Memory B cell (primary cell): ENCODE measurements at regions not wholly inside any gene's neighbourhood (a gene's known extent, or its start where the extent isn't known, plus 50 kb on each side); places are given as distances from the start of the nearest gene placed in this dataset.
"Not testable (repeated sequence)": the region's sequence is repeated elsewhere in the genome, so short reads cannot be mapped to it uniquely, and the experiment has no call there.

ENCODE experiments used
- ATAC-seq: fragments of 150-1000 bp; cut with Tn5 transposase; 2 replicates; pipeline ENCODE4 v1.10.0; 2021; ENCODE audit warnings: low read depth, mild to moderate bottlenecking, moderate library complexity
- DNase-seq, 2 donors: peaks; one replicate each; pipeline ENCODE4 v3.0.0; 2022; ENCODE audit warnings: low spot score in 2 of 2
- H3K27ac Mint-ChIP-seq: one replicate; pipeline ENCODE4 v1.8.0; 2022; ENCODE audit warnings: mild to moderate bottlenecking, moderate library complexity, mixed read lengths
- H3K27me3 Mint-ChIP-seq: one replicate; pipeline ENCODE4 v1.8.0; 2022; ENCODE audit warnings: mixed read lengths
- H3K36me3 Mint-ChIP-seq: one replicate; pipeline ENCODE4 v1.8.0; 2022; ENCODE audit warnings: mild to moderate bottlenecking, mixed read lengths
- H3K4me1 Mint-ChIP-seq: one replicate; pipeline ENCODE4 v1.8.0; 2022; ENCODE audit warnings: mixed read lengths
- H3K4me3 Mint-ChIP-seq: one replicate; pipeline ENCODE4 v1.8.0; 2022; ENCODE audit warnings: mild to moderate bottlenecking, moderate library complexity, mixed read lengths
- H3K9me3 Mint-ChIP-seq: one replicate; pipeline ENCODE4 v1.8.0; 2022; ENCODE audit warnings: mixed read lengths

DNA sequence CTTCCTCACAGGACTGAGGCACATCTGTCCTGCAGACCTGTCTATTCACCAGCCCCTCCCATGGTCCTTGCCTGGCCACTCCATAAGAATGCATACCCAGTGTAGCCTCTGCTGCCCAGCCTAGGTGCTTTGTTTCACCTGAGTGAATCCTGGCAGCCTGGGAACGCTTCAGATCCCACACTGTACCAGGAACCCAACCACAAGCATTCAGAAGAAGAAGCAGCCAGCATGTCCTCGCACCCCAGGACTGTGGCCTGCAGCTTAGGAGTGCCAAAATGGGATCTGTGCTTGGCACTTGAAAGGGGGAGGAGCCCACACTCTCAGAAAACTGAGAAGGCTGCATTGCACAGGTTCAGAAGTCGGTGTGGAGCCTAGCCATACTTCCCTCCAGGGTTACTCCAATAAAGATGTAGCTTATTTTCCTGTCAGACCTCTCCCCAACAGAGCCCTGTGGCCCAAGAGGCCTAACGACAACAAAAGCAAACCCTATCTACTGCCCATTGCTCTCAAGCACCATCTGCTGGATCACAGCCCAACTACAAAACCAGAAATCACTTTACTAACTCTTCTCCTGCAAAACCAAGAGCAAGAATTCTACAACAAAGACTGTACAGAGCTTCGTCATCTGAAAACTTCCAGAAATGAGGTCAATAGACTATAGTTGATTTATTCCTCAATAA is 923.1 kb upstream of the NEGR1 start:
- H3K36me3 Mint-ChIP-seq: no peaks in the 10 kb centered on the region
- peaks cover 5% of the 10 kb centered on the region for H3K9me3 Mint-ChIP-seq
- H3K4me3 Mint-ChIP-seq: no peak overlapping the region
- H3K4me1 Mint-ChIP-seq: no peaks in the 10 kb centered on the region
- no peak overlapping the region for H3K27ac Mint-ChIP-seq
- DNase-seq (no peak), ATAC-seq (no peak)
- no peaks in the 10 kb centered on the region for H3K27me3 Mint-ChIP-seq

DNA sequence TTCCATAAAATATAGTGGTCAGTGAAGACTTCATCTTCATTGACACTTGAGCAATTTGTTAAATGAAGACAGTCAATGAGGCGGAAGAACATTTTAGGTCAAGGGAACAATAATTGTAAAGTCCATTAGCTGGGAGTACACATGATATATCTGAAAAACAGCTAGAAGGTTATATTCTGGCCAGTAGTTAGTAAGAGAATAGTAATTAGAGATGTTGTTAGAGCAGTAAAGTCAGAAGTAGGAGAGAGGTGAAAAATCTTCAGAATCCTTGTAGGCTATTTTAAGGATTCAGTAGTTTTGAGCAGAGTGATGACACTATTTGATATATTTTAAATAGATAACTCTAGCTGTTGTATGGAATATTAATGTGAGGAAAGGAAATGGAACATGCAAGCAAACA is 915.6 kb upstream of the NEGR1 start:
- ATAC-seq (no peak), DNase-seq (no peak)
- H3K27ac Mint-ChIP-seq: no peak overlapping the region
- H3K36me3 Mint-ChIP-seq: no peaks in the 10 kb centered on the region
- no peaks in the 10 kb centered on the region for H3K27me3 Mint-ChIP-seq
- no peaks in the 10 kb centered on the region for H3K9me3 Mint-ChIP-seq
- no peaks in the 10 kb centered on the region for H3K4me1 Mint-ChIP-seq
- no peak overlapping the region for H3K4me3 Mint-ChIP-seq

DNA sequence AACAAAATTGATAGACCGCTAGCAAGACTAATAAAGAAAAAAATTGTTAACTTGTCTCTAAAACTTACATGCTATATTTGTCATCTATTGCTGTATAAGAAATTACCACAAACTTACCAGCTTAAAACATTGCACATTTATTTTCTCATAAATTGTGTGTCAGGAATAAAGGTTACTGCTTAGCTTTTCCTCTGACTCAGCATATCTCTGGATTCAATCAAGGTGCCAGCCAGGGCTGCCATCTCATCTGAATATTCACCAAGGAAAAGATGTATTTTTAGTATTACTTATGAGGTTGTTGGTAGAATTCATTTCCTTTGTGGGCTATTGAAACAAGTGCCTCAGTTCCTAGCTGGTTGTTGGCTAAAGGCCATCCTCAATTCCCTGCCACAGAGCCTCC is 912.6 kb upstream of the NEGR1 start:
- Mint-ChIP-seq H3K36me3 (no peaks in the 10 kb centered on the region), H3K4me3 (no peak overlapping the region), H3K27me3 (no peaks in the 10 kb centered on the region), H3K27ac (no peak overlapping the region), H3K4me1 (no peaks in the 10 kb centered on the region), H3K9me3 (no peaks in the 10 kb centered on the region)
- no peak for DNase-seq
- no peak for ATAC-seq

DNA sequence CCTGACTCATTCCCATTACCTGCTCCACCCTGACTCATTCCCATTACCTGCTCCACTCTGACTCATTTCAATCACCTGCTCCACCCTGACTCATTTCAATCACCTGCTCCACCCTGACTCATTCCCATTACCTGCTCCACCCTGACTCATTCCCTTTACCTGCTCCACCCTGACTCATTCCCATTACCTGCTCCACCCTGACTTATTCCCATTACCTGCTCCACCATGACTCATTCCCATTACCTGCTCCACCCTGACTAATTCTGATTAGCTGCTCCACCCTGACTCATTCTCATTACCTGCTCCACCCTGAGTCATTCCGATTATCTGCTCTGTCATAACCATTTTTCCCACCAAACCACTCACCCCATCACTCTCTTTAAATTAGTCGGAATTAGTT is 901.2 kb upstream of the NEGR1 start:
- not testable (repeated sequence) for H3K4me3 Mint-ChIP-seq, H3K36me3 Mint-ChIP-seq, H3K4me1 Mint-ChIP-seq, DNase-seq, ATAC-seq, H3K27me3 Mint-ChIP-seq, H3K9me3 Mint-ChIP-seq, H3K27ac Mint-ChIP-seq

DNA sequence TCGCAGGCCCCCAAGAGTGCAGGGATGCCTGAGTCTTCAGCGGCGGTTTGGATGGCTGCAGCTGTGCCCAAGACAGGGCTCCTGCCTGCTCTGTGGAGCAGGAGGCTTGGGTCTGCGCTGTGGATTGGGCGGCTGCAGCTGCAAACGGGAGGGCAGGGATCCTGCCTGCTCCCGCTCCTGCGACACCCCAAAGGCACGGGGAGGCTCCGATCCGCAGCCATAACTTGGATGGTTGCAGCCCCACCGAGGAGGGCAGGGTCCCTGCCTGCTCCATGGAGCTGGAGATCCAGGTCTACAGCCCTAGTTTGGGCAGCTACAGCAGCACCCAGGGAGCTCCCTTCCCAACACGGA is 898.8 kb upstream of the NEGR1 start:
- Mint-ChIP-seq H3K4me1 (no peaks in the 10 kb centered on the region), H3K27me3 (no peaks in the 10 kb centered on the region), H3K27ac (no peak overlapping the region), H3K36me3 (no peaks in the 10 kb centered on the region), H3K4me3 (no peak overlapping the region), H3K9me3 (peaks cover 5% of the 10 kb centered on the region)
- DNase-seq (no peak), ATAC-seq (no peak)

DNA sequence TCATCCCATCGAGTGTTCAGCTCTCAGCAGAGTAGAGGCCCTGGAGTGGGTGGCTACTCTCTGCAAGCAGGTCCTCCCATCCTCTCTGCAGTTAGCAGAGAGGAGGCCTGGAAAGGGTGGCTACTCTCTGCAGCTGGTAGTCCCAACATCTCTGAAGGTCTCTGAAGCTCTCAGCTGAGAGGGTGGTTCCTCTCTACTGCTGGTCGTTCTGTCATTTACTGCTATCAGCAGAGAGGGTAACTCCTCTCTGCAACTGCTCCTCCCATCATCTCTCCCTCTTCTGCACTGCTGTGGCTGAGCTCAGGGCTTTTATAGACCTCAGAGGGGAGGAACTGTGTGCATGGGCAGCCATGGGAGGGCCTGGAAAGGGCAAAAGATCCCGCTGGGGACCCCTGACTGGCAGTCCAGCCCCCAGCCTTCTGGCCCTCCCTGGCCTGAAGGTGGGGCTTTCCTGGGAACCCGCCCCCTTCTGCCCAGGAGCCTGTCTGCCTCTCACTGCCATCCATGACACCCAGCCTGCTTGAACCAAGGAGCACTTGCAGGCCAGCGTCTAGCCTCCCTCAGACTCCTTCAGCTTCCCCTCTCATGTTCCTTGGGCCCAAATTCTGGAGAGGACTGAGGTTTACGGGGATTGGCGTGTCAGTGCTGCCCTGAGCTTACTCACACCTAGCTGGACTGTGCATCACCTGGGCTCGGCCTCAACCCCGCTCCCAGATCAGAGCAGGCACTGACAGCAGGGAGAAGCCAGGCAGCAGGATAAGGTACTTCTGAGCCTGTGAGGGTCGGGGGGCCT is 898.3 kb upstream of the NEGR1 start:
- H3K4me1 Mint-ChIP-seq: no peaks in the 10 kb centered on the region
- DNase-seq (no peak), ATAC-seq (no peak)
- H3K27ac Mint-ChIP-seq: no peak overlapping the region
- no peaks in the 10 kb centered on the region for H3K27me3 Mint-ChIP-seq
- peaks cover 5% of the 10 kb centered on the region for H3K9me3 Mint-ChIP-seq
- H3K4me3 Mint-ChIP-seq: no peak overlapping the region
- no peaks in the 10 kb centered on the region for H3K36me3 Mint-ChIP-seq

DNA sequence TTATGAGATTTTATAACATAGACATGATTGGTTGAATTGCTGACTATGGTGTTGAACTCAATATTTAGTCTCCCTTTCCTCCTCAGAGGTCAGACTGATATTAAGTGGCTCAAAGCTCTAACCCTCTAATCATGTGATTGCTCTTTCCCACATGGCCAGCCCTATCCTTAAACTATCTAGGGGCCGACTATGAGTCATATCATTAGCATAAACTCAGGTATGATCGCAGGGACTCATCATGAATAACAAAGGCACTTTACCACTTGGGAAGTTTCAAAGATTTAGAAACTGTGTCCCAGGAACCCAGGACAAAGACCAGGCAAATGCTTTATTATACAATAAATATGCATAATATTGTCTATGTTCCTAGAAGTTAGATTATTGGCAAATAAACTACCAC is 894.6 kb upstream of the NEGR1 start:
- no peak for ATAC-seq
- no peaks in the 10 kb centered on the region for H3K36me3 Mint-ChIP-seq
- no peak for DNase-seq
- H3K4me1 Mint-ChIP-seq: no peaks in the 10 kb centered on the region
- no peak overlapping the region for H3K27ac Mint-ChIP-seq
- no peak overlapping the region for H3K4me3 Mint-ChIP-seq
- no peaks in the 10 kb centered on the region for H3K27me3 Mint-ChIP-seq
- H3K9me3 Mint-ChIP-seq: no peaks in the 10 kb centered on the region

DNA sequence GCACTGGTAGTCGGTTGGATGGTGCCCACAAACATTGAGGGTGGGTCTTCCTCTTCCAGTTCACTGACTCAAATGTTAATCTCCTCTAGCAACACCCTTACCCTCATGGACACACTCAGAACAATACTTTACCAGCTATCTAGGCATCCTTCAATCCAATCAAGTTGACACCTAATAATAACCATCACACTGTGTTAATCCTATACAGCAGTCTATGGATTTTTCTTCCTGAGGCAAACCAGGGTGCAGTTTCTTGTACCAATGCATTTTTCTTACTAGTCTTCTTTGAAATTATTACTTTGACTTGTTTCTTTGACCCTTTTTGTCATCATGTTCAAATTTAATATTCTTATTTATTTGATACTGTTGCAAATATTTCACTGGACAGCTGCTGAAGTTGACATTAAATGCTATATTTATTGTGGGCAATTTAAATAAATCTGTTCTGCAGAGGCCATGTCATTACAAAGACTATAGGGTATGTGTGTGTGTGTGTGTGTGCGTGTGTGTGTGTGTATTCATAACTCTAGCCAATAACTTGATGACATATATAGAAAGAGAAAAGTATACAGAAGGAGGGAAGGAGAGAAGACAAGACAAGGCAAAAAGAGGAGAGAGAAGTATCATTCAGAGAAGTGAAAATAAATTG is 884.8 kb upstream of the NEGR1 start:
- no peak overlapping the region for H3K27ac Mint-ChIP-seq
- H3K36me3 Mint-ChIP-seq: no peaks in the 10 kb centered on the region
- H3K9me3 Mint-ChIP-seq: no peaks in the 10 kb centered on the region
- ATAC-seq: no peak
- no peaks in the 10 kb centered on the region for H3K4me1 Mint-ChIP-seq
- no peaks in the 10 kb centered on the region for H3K27me3 Mint-ChIP-seq
- DNase-seq: no peak
- no peak overlapping the region for H3K4me3 Mint-ChIP-seq

DNA sequence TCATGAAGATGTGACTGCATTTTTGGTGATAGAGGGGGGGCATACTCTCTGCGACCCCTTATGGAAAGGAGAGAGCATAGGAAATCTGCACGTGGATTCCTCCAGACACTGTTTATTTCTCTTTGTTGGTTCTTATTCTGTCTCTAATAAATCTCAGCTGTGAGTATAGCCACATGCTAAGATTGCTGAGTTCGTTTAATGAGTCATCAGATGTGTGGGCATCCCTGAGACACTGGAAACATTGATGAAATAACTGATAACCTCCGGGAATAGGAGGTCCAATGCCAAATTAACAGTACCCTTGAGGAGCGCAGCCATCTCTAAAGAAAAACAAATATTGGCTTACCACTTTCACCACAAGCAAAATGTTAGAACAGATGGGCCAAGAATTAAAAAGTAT is 880.2 kb upstream of the NEGR1 start:
- H3K36me3 Mint-ChIP-seq: no peaks in the 10 kb centered on the region
- no peak overlapping the region for H3K27ac Mint-ChIP-seq
- no peak overlapping the region for H3K4me3 Mint-ChIP-seq
- no peaks in the 10 kb centered on the region for H3K9me3 Mint-ChIP-seq
- DNase-seq (no peak), ATAC-seq (no peak)
- H3K4me1 Mint-ChIP-seq: no peaks in the 10 kb centered on the region
- H3K27me3 Mint-ChIP-seq: no peaks in the 10 kb centered on the region

DNA sequence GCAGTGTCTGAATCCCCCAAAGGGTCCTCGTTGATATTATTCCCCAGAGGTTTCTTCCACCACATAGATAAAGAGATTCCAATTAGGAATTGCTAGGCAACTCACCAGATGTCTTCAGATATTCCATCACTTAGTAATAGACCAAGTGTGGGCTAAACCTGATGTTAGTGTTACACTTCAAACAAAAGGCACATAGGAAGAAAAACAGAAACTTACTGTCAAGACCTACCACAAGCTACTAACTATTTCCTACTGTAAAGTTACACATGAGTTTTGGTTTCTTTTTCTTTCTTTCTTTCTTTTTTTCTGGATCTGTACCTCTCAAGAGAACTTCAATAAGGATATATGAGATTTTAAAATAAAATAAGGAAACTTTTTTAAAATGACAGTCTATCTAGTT is 879.1 kb upstream of the NEGR1 start:
- ATAC-seq: no peak
- no peaks in the 10 kb centered on the region for H3K36me3 Mint-ChIP-seq

DNA sequence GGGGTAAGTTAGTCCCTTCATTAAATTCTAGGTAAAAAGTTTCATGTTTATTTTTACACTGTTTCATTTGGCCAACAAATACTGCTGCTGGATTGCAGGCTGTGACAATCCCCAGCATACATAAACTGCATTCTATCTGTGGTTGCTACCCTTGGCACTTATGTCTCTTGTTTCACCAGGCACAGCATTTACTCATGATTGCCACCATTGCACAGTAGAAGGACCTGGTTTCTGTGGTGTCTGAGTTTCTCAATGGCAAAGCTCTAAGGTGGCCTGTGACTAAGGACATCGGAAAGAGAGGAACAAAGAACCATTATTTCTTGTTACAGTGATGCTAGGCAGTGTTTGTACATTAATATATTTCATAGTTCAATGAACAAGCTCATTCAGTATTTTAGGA is 878.4 kb upstream of the NEGR1 start:
- Mint-ChIP-seq H3K27ac (no peak overlapping the region), H3K4me1 (no peaks in the 10 kb centered on the region), H3K9me3 (no peaks in the 10 kb centered on the region), H3K36me3 (no peaks in the 10 kb centered on the region), H3K27me3 (no peaks in the 10 kb centered on the region), H3K4me3 (no peak overlapping the region)
- DNase-seq: no peak
- no peak for ATAC-seq

More for the DNA sequence above, 879.1 kb upstream of the NEGR1 start:
- Mint-ChIP-seq H3K27me3 (no peaks in the 10 kb centered on the region), H3K4me3 (no peak overlapping the region), H3K4me1 (no peaks in the 10 kb centered on the region), H3K27ac (no peak overlapping the region), H3K9me3 (no peaks in the 10 kb centered on the region)
- no peak for DNase-seq

DNA sequence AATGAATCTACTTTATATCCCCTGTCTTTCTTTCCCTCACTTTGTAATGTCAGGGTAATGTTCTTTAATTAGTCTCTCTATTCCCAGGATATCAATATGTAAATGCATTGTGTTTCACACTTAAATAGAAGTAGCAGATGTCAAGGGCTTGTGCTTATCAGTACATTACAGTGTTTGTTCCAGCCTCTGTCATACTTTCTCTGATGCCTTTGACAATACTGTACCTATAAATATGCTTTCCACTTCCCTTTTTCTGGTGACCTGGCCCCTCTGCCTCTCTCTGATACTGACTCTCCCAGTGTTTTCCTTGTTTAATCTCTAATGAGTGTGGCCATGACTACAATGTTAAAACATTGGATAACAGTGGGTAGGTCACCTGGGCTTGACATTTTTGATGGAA is 862.0 kb upstream of the NEGR1 start:
- Mint-ChIP-seq H3K27me3 (no peaks in the 10 kb centered on the region), H3K9me3 (peaks cover 3% of the 10 kb centered on the region), H3K4me1 (no peaks in the 10 kb centered on the region), H3K27ac (no peak overlapping the region), H3K36me3 (no peaks in the 10 kb centered on the region), H3K4me3 (no peak overlapping the region)
- ATAC-seq (no peak), DNase-seq (no peak)

DNA sequence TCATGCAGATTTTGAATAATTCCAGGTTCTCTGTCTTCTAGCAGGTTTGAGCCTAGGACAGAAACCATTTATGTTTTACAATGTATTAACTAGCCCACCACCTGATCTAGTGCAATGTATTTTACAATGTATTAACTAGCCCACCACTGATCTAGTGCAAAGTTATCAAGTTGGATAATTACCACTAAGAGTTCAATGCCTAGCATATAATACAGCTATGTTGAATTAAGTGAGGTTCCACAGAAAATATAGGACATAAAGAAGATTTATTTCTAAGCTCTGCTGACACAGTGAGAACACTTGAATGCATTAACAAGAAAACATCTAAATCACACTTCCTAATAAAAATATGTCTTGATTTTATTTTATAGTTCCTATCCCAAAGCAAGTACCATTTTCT is 854.6 kb upstream of the NEGR1 start:
- ATAC-seq (no peak), DNase-seq (no peak)
- H3K36me3 Mint-ChIP-seq: no peaks in the 10 kb centered on the region
- H3K4me3 Mint-ChIP-seq: no peak overlapping the region
- no peaks in the 10 kb centered on the region for H3K27me3 Mint-ChIP-seq
- peaks cover 5% of the 10 kb centered on the region for H3K9me3 Mint-ChIP-seq
- no peak overlapping the region for H3K27ac Mint-ChIP-seq
- no peaks in the 10 kb centered on the region for H3K4me1 Mint-ChIP-seq

DNA sequence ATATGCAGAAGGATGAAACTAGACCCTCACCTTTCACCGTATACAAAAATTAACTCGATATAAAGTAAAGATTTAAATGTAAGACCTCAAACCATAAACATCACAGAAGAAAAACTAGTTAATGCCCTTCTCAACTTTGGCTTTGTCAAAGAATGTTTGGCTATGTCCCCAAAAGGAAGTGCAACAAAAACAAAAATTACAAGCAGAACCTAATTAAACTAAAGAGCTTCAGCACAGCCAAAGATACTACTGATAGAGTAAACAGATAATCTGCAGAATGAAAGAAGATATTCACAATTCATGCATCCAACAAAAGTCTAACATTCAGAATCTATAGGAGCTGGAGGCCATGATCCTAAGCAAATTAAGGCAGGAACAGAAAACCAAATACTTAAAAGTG is 824.6 kb upstream of the NEGR1 start:
- Mint-ChIP-seq H3K9me3 (peaks cover 3% of the 10 kb centered on the region), H3K27ac (no peak overlapping the region), H3K4me1 (no peaks in the 10 kb centered on the region), H3K4me3 (no peak overlapping the region), H3K27me3 (no peaks in the 10 kb centered on the region), H3K36me3 (no peaks in the 10 kb centered on the region)
- DNase-seq (no peak), ATAC-seq (no peak)

DNA sequence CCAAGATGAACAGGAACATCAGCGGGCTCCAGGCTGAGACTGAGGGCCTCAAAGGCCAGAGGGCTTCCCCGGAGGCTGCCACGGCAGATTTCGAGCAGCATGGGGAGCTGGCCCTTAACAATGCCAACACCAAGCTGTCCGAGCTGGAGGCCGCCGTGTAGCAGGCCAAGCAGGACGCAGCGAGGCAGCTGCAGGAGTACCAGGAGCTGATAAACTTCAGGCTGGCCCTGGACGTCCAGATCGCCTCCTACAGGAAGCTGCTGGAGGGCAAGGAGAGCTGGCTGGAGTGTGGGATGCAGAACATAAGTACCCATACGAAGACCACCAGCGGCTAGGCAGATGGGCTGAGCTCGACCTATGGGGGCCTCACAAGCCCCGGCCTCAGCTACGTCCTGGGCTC is 823.4 kb upstream of the NEGR1 start:
- no peaks in the 10 kb centered on the region for H3K4me1 Mint-ChIP-seq
- no peaks in the 10 kb centered on the region for H3K36me3 Mint-ChIP-seq
- H3K4me3 Mint-ChIP-seq: no peak overlapping the region
- DNase-seq: no peak
- ATAC-seq: no peak
- no peak overlapping the region for H3K27ac Mint-ChIP-seq
- H3K27me3 Mint-ChIP-seq: no peaks in the 10 kb centered on the region
- H3K9me3 Mint-ChIP-seq: peaks cover 3% of the 10 kb centered on the region
